GM23338 (cell line): ENCODE measurements at regions not wholly inside any gene's neighbourhood (a gene's known extent, or its start where the extent isn't known, plus 50 kb on each side); places are given as distances from the start of the nearest gene placed in this dataset.

Experiments
- CREB1 ChIP-seq: fragments of 250-450 bp; sonication (Bioruptor Pico); IDR thresholded peaks from 2 replicates; pipeline ENCODE4 v1.5.0; 2020; ENCODE audit warnings: low read depth, mild to moderate bottlenecking, moderate library complexity
- CTCF ChIP-seq, 2 experiments: fragments of 200-600 bp in 1 of 2; sonication (generic) in 1 of 2; conservative IDR thresholded peaks; 2 replicates each; pipeline versions ENCODE4 v1.5.1 to v1.6.1; 2016 to 2017; ENCODE audit warnings: antibody characterized with exemption in 2 of 2, low read depth in 2 of 2, mild to moderate bottlenecking in 2 of 2, moderate library complexity in 1 of 2
- ETS1 ChIP-seq: IDR thresholded peaks from 2 replicates; pipeline ENCODE4 v1.6.1; 2016; ENCODE audit warnings: antibody characterized with exemption
- EZH2 ChIP-seq: fragments of 200-600 bp; sonication (generic); IDR thresholded peaks from one replicate; pipeline ENCODE4 v1.8.0; 2017; ENCODE audit warnings: antibody characterized with exemption, mild to moderate bottlenecking, low read depth; ENCODE audit not compliant: unreplicated experiment
- EZH2phosphoT487 ChIP-seq: fragments of 200-600 bp; sonication (generic); IDR thresholded peaks from one replicate; pipeline ENCODE4 v1.8.1; 2018; ENCODE audit warnings: antibody characterized with exemption; ENCODE audit not compliant: unreplicated experiment
- JUNB ChIP-seq: IDR thresholded peaks from one replicate; pipeline ENCODE4 v1.6.1; 2016; ENCODE audit warnings: antibody characterized with exemption; ENCODE audit not compliant: unreplicated experiment
- NANOG ChIP-seq: IDR thresholded peaks from 2 replicates; pipeline ENCODE4 v1.6.1; 2016; ENCODE audit warnings: antibody characterized with exemption, borderline replicate concordance
- POLR2AphosphoS5 ChIP-seq: IDR thresholded peaks from 2 replicates; pipeline ENCODE4 v1.6.1; 2016; ENCODE audit warnings: antibody characterized with exemption, low read depth
- REST ChIP-seq: IDR thresholded peaks from one replicate; pipeline ENCODE4 v1.6.1; 2018; ENCODE audit warnings: antibody characterized with exemption; ENCODE audit not compliant: unreplicated experiment
- STAT1 ChIP-seq: IDR thresholded peaks from one replicate; pipeline ENCODE4 v1.6.1; 2016; ENCODE audit warnings: antibody characterized with exemption; ENCODE audit not compliant: unreplicated experiment
- ZNF114 ChIP-seq: fragments of 250-450 bp; sonication (Bioruptor Pico); IDR thresholded peaks from 2 replicates; pipeline ENCODE4 v1.5.0; 2020; ENCODE audit warnings: mild to moderate bottlenecking, moderate library complexity
- ZNF462 ChIP-seq: fragments of 250-450 bp; sonication (Bioruptor Pico); IDR thresholded peaks from 2 replicates; pipeline ENCODE4 v1.5.0; 2020; ENCODE audit warnings: mild to moderate bottlenecking, moderate library complexity

- TF ChIP-seq EZH2 (no peak), REST (no peak), CREB1 (CRISPR knock-in tag) (no peak), CTCF (conservative IDR thresholded peaks at IDR 0.05; ENCODE audit: low read depth in 2 of 2) (no peak), EZH2phosphoT487 (no peak), POLR2AphosphoS5 (no peak), ZNF462 (CRISPR knock-in tag) (no peak), NANOG (no peak), ETS1 (no peak), STAT1 (no peak), JUNB (no peak), ZNF114 (CRISPR knock-in tag) (no peak)
Measured at GRCh38 chr22:27585141-27585540, 216.4 kb downstream of the MN1 start.
